ENCODE measurements at regions not wholly inside any gene's neighbourhood (a gene's known extent, or its start where the extent isn't known, plus 50 kb on each side); places are given as distances from the start of the nearest gene placed in this dataset.
A peak's percentile ranks its signal among the peaks of the same experiment; 100 is the strongest.

- DNase-seq, result no peak
Observed at GRCh38 chr15:70426096-70426821, 328.5 kb upstream of the TLE3 start.

DNA sequence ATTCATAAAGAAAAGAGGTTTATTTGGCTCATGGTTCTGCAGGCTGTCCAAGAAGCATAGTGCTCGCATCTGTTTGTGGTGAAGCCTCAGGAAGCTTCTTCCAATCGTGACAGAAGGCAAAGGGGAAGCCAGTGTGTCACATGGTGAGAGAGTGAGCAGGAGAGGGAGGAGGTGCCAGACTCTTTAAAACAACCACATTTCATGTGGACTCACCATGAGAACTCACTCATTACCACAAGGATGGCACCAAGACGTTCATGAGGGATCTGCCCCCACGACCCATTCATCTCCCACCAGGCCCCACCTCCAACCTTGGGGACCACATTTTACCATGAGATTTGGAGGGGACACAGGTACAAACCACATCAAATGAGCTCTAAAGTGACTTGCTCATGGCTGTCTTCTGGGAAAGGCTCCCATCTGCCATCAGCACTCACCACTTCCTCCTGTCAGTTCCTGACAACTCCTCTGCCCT is 327.3 kb upstream of the TLE3 start:
- no peak for DNase-seq

- DNase-seq, result no peak
Observed at GRCh38 chr15:70423267-70423666, 325.6 kb upstream of the TLE3 start.

GRCh38 chr15:70422342-70422741 is 324.6 kb upstream of the TLE3 start:
- DNase-seq, result no peak

DNA sequence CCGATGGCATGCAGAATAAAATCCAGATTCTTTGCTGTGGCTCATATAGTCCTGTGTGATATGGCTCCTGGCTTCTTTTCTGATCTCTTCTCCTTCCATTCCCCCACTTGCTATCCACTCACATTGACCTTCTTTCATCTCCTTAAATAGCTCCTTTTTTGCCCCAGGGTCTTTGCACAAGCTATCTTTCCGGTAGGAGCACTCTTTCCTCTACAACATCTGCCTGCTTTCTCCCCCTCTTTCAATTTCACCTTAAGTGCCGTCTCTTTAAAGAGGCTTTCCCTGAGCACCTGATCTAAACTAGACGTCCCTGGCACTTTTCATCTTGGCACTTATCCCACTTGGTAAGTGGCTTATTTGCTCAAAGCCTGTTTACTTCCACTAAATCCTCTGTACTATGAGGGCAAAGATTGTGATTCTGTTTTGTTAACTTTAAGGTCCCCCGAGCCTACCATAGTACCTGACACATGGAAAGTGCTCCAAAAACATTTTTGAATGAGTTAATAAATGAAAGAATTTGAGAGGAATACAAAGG is 323.3 kb upstream of the TLE3 start:
- DNase-seq, result no peak

- DNase-seq, result no peak
Observed at GRCh38 chr15:70420086-70420947, 322.6 kb upstream of the TLE3 start.

- no peak for DNase-seq
Observed at GRCh38 chr15:70418943-70419342, 321.2 kb upstream of the TLE3 start.

DNA sequence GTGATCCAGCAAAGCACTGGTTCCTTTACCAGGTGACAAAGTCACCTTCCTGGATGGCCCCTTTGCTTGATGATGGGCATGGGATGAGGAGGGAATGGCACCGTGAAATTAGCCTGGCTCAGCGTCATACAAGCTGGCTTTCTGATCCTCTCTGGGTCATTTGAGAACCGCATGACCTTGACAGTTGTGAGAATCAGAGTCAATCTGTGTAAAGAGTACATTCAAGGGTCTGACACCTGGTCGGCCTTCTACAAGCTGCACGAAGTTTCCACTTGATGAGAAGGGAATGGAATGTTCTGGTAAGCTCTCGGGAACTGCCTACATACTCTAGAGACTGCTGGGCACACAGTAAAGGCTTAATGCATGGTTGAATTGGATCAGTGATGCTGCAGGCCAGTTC is 319.8 kb upstream of the TLE3 start:
- DNase-seq, result no peak

DNA sequence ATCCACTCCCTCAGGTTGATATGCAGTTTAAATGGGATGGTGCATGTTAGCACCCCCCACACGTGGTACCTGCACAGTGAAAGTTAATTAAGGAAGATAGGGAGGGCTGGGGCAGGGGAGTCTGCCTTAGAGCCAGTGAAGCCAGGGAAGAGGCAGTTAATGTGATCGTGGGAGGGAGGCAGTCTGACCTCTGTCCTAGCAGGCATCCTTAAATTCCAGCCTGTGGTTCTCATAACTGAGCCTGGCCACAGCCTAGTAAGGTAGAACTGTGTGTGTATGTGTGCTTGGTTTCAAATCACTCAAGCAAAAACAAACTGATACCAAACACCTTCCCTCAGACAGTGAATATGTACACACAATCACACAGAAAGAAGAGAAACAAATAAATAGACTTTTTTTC is 319.1 kb upstream of the TLE3 start:
- DNase-seq, result no peak

DNA sequence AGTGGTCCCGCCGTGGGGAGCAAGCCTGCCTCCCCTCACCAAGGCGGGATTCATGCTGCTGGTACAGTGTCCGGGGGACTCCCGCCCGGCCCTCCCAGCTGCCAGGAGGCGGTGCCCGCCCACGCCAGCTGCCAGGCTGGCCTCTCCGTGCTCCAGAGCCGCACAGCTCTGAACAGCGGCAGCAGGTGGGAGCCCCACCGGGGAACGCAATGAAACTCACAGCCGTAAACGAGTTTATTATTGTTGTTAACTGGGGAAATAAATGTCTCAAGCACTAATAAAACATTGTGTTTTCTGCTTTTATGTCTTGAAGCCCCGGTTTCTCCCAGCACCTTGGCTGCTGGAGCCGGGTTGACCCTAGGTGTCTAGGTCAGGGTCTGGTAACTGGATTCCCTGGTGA is 317.7 kb upstream of the TLE3 start:
- DNase-seq, result peak; percentile 15

DNA sequence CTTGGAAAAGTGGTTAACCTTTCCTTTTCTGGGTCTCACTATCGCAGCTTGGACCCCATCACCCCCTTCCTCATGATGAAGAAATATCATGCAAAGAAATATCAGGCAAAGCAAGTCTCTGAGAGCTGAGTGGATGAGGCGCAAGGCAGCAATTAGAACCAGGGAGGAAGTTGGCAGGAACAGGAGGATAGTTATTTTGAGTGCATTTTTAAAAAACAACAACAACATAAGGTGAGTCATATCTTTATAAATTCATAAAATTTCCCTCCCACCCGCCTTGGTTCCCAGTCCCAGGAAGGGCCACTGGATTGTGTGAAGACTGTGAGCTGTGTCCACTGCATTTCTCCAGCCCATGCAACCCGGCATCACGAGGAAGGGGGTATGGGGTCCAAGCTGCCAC is 316.9 kb upstream of the TLE3 start:
- no peak for DNase-seq

DNA sequence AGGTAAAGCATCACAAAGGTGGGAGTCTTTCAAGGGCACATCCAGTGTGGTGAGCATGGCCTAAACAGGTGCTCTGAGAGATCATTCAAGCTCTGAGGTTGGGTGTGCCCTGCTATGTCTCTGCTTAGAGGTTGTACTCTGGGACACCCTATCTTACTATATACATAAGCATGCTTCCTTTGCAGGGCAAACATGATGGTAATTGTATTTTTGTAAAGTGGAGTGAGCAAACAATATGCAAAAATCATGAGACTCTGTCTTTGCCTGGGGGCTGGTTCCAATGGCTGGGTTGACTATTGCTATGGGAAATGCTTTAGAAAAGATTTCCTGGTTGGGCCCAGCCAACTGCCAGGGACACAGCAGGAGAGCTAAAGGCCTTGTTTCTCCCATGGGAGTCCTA is 315.1 kb upstream of the TLE3 start:
- DNase-seq, result no peak

DNA sequence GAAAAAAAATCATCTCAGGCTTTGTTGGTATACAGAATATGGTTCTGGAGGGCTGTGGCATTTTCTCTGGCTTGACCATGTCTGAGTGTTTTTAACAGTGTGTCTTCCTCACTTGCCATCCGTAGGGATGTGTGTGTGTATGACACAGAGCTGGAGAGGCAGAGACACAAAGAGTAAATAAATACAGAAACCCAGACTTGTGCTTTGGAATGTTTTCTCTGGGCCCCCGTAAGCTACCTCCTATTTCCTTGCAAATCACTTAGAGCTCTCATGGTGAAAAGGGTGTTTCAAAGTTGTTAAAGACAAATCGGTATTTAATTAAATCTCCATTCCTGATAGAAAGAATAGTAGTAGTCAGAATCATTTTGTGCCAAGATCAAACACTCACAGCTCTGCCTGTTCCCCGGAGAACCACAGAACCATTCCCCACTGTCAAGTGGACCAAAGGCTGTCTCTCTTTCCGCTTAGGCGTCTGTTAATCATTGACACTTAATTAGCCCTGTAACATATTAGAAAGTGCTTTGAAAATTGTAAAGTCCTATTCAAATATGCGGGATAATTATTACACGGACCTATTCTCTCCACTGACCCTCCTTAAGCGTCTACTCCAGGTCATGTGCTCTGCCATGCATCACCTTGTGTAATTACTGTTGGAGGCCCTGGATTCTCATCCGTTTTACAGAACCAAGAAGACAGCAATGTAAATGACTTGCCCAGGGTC is 313.6 kb upstream of the TLE3 start:
- no peak for DNase-seq

GRCh38 chr15:70410371-70410985 is 312.8 kb upstream of the TLE3 start:
- DNase-seq, result no peak

DNA sequence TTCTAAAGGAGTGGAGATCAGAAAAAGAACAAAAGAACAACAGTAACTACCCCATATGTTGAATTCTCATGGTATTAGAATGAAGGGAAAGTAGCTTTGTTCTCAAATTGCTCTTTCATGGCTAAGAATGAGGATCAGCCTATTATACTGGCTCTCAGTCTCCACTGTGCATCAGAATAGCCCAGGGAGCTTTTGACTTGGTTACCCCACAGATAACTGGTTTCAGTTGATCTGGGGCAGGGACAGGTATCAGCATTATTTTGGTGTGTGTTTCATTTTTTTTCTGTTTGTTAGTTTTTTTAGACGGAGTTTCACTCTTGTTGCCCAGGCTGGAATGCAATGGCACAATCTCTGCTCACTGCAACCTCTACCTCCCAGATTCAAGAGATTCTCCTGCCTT is 311.7 kb upstream of the TLE3 start:
- DNase-seq, result no peak

GRCh38 chr15:70407955-70408354 is 310.2 kb upstream of the TLE3 start:
- no peak for DNase-seq

GRCh38 chr15:70407336-70407670 is 309.6 kb upstream of the TLE3 start:
- DNase-seq, result no peak

- DNase-seq, result no peak
Observed at GRCh38 chr15:70406617-70407335, 309.1 kb upstream of the TLE3 start.

GRCh38 chr15:70401709-70402108 is 304.0 kb upstream of the TLE3 start:
- DNase-seq, result peak; percentile 74

DNA sequence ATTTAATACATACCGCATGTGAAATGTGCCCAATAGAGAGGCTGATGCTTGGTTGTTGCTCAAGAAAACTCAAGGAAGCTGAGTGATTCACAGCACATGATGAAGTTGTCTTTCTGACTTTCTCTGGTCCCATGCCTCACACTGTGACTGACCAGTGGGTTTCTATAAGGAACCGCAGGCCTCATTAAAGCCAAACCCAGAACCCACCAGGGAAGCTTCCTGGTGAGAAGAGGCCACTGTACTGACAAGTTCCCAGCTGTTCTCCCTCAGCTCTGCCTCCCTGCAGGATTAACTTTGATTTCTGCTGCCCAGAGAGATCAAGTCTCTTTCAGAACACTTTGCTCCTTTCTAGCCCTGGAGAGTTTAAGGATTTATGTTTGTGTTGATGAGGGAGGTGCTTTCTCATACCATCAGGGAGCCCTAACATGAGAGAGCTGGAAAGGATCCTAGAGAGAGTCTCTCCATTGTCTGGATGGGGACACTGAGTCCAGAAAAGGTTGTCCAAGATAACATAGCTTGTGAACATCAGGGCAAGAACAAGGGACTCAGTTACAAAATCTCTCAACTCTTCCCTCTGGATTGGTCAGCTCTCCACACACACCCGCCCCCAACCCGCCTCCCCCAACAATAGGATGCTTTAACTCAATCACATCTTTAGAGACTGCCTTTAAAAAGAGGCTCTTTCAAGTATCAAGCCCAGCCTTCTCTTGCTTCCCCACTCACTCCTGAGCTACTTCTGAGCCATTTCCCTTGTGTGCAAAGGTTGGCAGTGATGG is 303.2 kb upstream of the TLE3 start:
- DNase-seq, result no peak

Measured in muscle of arm (tissue), 1 donor.